Vagina (tissue), 2 donors: ENCODE measurements at regions not wholly inside any gene's neighbourhood (a gene's known extent, or its start where the extent isn't known, plus 50 kb on each side); places are given as distances from the start of the nearest gene placed in this dataset.

Experiments
- DNase-seq, 2 donors: peaks; one replicate each; pipeline ENCODE4 v3.0.0-alpha.2; 2017; ENCODE audit errors: extremely low spot score in 2 of 2
- H3K27ac ChIP-seq: fragments of 200-600 bp; sonication (generic); one replicate; pipeline ENCODE4 v1.5.1; 2019
- H3K27me3 ChIP-seq: fragments of 200-600 bp; sonication (generic); one replicate; pipeline ENCODE4 v1.5.1; 2019
- H3K36me3 ChIP-seq, 2 donors: fragments of 200-600 bp; sonication (generic); one replicate each; pipeline ENCODE4 v1.5.1; 2017 to 2019
- H3K4me1 ChIP-seq: fragments of 200-600 bp; sonication (generic); one replicate; pipeline ENCODE4 v1.5.1; 2019
- H3K4me3 ChIP-seq, 2 donors: fragments of 200-600 bp; sonication (generic); 1 replicate in 1 of 2; 2 replicates in 1 of 2; pipeline ENCODE4 v1.5.1; 2016 to 2019
- H3K9me3 ChIP-seq: fragments of 200-600 bp; sonication (generic); one replicate; pipeline ENCODE4 v1.5.1; 2019
- CTCF ChIP-seq, 3 experiments: fragments of 450-650 bp in 2 of 3; fragments of 200-600 bp in 1 of 3; sonication (generic) in 1 of 3; IDR thresholded peaks; one replicate each; pipeline ENCODE4 v1.5.1; 2017 to 2019; ENCODE audit warnings: antibody characterized with exemption in 3 of 3, mild to moderate bottlenecking in 2 of 3, moderate library complexity in 2 of 3
- POLR2A ChIP-seq, 2 donors: fragments of 450-650 bp; IDR thresholded peaks; one replicate each; pipeline ENCODE4 v1.6.1; 2017; ENCODE audit warnings: antibody characterized with exemption in 2 of 2, mild to moderate bottlenecking in 2 of 2, moderate library complexity in 2 of 2
- POLR2AphosphoS5 ChIP-seq, 2 donors: sonication (generic); formaldehyde crosslinking; IDR thresholded peaks; one replicate each; pipeline ENCODE4 v1.9.0; 2017; ENCODE audit warnings: antibody characterized with exemption in 2 of 2, mild to moderate bottlenecking in 2 of 2, low read depth in 1 of 2; ENCODE audit not compliant: insufficient read depth in 1 of 2
- intact Hi-C: fragments of 100-400 bp; cut with DNase I; formaldehyde crosslinking; loops from one replicate; pipeline ENCODE4 v1.15.1; 2023

DNA sequence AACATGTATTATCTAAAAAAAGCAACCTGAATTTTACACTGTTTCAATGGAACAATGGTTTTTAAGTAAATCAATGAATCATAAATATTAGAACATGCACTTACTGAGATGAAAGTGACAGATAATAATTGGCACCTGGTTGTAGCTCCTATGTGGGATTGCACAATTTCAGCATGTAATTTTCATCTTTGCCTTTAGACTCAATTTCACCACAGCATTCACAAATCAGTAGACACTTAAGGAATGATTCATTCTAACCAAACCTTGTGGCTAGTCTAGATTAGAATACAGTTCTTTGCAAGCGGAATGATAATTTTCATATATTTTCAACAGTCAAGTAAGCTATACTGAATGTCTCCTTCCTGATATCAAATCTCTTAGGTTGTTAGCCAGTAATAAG lies 853.4 kb downstream of the KCNT2 start:
- Histone ChIP-seq H3K4me3 (no peak overlapping the region), H3K27me3 (no peaks in the 10 kb centered on the region), H3K9me3 (no peaks in the 10 kb centered on the region), H3K27ac (no peak overlapping the region), H3K4me1 (no peaks in the 10 kb centered on the region), H3K36me3 (no peaks in the 10 kb centered on the region)
- intact Hi-C loops: no loop called here
- TF ChIP-seq CTCF (IDR thresholded peaks at IDR 0.05): no peak
- no peak for DNase-seq

- intact Hi-C loops: no loop called here
- H3K36me3 ChIP-seq: no peaks in the 10 kb centered on the region
- no peaks in the 10 kb centered on the region for H3K9me3 ChIP-seq
- H3K4me1 ChIP-seq: no peaks in the 10 kb centered on the region
- DNase-seq: no peak
- no peak overlapping the region for H3K27ac ChIP-seq
- H3K4me3 ChIP-seq: no peak overlapping the region
- no peaks in the 10 kb centered on the region for H3K27me3 ChIP-seq
- TF ChIP-seq POLR2AphosphoS5 (IDR thresholded peaks at IDR 0.05; ENCODE audit: insufficient read depth in 1 of 2, low read depth in 1 of 2): no peak
- TF ChIP-seq CTCF (IDR thresholded peaks at IDR 0.05): no peak
These were observed 853.9 kb downstream of the KCNT2 start for GRCh38 chr1:195754303-195754702.

DNA sequence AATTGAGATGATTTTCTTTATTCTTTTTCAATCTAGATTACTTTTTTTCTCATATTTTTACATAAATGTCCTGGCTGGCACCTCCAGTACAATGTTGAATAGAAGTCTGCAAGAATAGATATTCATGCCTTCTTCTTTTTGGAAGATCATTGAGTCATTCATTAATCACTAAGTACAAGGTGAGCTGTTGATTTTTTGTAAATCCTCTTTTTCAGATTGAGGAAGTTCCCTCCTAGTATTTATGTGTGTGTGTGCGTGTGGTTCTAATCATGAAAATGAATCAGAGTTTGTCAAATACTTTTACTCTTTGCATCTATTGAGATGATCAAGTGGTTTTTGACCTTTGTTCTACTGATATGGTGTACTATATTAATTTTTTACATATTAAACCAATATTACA lies 859.3 kb downstream of the KCNT2 start:
- no peak overlapping the region for H3K27ac ChIP-seq
- no peak for DNase-seq
- H3K4me3 ChIP-seq: no peak overlapping the region
- H3K27me3 ChIP-seq: no peaks in the 10 kb centered on the region
- no peaks in the 10 kb centered on the region for H3K4me1 ChIP-seq
- H3K9me3 ChIP-seq: no peaks in the 10 kb centered on the region
- TF ChIP-seq CTCF (IDR thresholded peaks at IDR 0.05) (no peak), POLR2AphosphoS5 (IDR thresholded peaks at IDR 0.05; ENCODE audit: insufficient read depth in 1 of 2, low read depth in 1 of 2) (no peak), POLR2A (IDR thresholded peaks at IDR 0.05) (no peak)
- intact Hi-C loops: no loop called here
- no peaks in the 10 kb centered on the region for H3K36me3 ChIP-seq

GRCh38 chr1:195745189-195746010 lies 862.8 kb downstream of the KCNT2 start:
- H3K27ac ChIP-seq: no peak overlapping the region
- H3K4me3 ChIP-seq: no peak overlapping the region
- intact Hi-C loops: no loop called here
- TF ChIP-seq POLR2AphosphoS5 (IDR thresholded peaks at IDR 0.05; ENCODE audit: insufficient read depth in 1 of 2, low read depth in 1 of 2) (no peak), POLR2A (IDR thresholded peaks at IDR 0.05) (no peak), CTCF (IDR thresholded peaks at IDR 0.05) (no peak)
- H3K9me3 ChIP-seq: no peaks in the 10 kb centered on the region
- H3K4me1 ChIP-seq: no peaks in the 10 kb centered on the region
- H3K36me3 ChIP-seq: no peaks in the 10 kb centered on the region
- no peaks in the 10 kb centered on the region for H3K27me3 ChIP-seq
- no peak for DNase-seq

DNA sequence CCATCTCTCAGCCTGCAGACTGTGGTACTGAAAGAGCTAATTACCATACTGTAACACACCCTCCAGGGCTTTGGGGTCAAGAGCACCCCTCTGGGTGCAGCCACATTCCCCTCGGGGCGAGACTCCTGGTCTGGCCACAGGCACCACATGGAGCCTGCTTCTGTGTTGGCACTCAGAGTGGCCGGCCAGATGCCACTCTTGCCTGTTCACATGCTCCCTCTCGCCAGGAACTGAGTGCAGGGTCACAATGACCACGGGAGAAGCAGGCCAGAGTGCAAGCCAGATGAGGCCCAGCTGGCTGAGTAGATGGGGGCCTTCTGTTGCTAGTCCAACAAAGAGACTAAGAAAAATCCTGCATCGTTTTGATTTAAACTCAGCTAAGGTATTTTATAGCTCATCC lies 864.0 kb downstream of the KCNT2 start:
- Histone ChIP-seq H3K27me3 (no peaks in the 10 kb centered on the region), H3K4me1 (no peaks in the 10 kb centered on the region), H3K9me3 (no peaks in the 10 kb centered on the region), H3K27ac (no peak overlapping the region), H3K36me3 (no peaks in the 10 kb centered on the region), H3K4me3 (no peak overlapping the region)
- no peak for DNase-seq
- intact Hi-C loops: no loop called here
- no peak for TF ChIP-seq POLR2A (IDR thresholded peaks at IDR 0.05)
- no peak for TF ChIP-seq POLR2AphosphoS5 (IDR thresholded peaks at IDR 0.05; ENCODE audit: insufficient read depth in 1 of 2, low read depth in 1 of 2)
- no peak for TF ChIP-seq CTCF (IDR thresholded peaks at IDR 0.05)
